ENCODE measurements at regions not wholly inside any gene's neighbourhood (a gene's known extent, or its start where the extent isn't known, plus 50 kb on each side); places are given as distances from the start of the nearest gene placed in this dataset.

DNA sequence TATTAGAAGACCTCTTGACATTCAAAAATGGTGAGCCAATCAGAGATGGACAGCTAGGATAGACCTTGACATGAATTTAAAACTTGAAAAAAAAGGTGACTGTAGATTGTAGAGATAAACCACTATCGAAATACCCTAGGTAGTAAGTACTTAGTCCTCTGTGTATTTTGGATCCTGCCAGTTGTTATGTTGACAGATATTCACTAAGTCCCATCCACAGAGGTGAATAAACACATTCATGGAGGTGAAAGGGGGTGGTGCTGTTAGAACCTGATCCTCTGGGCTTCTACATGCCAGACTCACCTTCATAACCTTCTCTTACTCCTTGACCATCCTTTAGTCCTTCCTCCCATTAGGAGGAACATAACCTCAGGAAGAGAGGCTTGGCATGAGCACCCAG is 72.3 kb downstream of the OTX2 start:
- H3K4me3 ChIP-seq, result no peak overlapping the region
- H3K9ac ChIP-seq (ENCODE audit: insufficient read depth in 1 of 2, low read length in 2 of 2), result no peak overlapping the region
- H3K9me3 ChIP-seq (ENCODE audit: control insufficient read depth in 4 of 4, insufficient read depth in 3 of 4, low read length in 3 of 4), result peaks cover 0 to 2% (median 0%) of the 10 kb centered on the region in 4 donors
- WGBS, 2 donors, result 77 to 89% methylated on average over 1 of the region's 1 CpG
- no peaks in the 10 kb centered on the region for H3K4me1 ChIP-seq (ENCODE audit: control insufficient read depth in 5 of 5, insufficient read depth in 5 of 5, low read length in 5 of 5)
- H3K27ac ChIP-seq (ENCODE audit: low read depth in 1 of 2, low read length in 1 of 2), result no peak overlapping the region
- ATAC-seq (ENCODE audit: insufficient read depth, low FRiP score) (no peak), DNase-seq (no peak)
- TF ChIP-seq, protein P1, sequence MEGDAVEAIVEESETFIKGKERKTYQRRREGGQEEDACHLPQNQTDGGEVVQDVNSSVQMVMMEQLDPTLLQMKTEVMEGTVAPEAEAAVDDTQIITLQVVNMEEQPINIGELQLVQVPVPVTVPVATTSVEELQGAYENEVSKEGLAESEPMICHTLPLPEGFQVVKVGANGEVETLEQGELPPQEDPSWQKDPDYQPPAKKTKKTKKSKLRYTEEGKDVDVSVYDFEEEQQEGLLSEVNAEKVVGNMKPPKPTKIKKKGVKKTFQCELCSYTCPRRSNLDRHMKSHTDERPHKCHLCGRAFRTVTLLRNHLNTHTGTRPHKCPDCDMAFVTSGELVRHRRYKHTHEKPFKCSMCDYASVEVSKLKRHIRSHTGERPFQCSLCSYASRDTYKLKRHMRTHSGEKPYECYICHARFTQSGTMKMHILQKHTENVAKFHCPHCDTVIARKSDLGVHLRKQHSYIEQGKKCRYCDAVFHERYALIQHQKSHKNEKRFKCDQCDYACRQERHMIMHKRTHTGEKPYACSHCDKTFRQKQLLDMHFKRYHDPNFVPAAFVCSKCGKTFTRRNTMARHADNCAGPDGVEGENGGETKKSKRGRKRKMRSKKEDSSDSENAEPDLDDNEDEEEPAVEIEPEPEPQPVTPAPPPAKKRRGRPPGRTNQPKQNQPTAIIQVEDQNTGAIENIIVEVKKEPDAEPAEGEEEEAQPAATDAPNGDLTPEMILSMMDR (IDR thresholded peaks at IDR 0.05; ENCODE audit: control extremely low read depth, extremely low read depth), result no peak
- no peaks in the 10 kb centered on the region for H3K27me3 ChIP-seq (ENCODE audit: control insufficient read depth in 3 of 3, insufficient read depth in 3 of 3, low read length in 2 of 3)
- H3K36me3 ChIP-seq (ENCODE audit: control insufficient read depth in 4 of 4, insufficient read depth in 4 of 4, low read length in 4 of 4), result no peaks in the 10 kb centered on the region

DNA sequence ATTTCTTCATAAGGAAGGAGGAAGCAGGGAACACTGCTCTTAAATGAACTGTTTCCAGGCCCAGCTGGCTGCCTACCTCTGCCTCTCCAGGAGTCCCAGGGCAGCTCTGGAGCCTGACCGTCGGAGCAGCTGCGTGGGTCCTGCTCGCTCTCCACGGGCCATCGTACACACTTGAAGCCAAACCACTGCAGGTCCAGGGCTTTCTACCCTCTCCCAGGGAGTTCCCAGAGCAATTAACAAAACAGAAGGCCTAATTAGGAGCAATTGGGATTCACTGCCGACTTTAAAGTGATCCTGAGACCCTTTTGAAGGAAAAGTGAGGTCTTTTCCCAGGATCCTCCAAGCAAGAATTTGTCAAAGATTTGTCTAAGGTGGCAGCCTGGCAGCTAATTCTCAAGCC is 76.9 kb downstream of the OTX2 start:
- no peak for ATAC-seq (ENCODE audit: insufficient read depth, low FRiP score)
- DNase-seq, result no peak
- H3K27me3 ChIP-seq (ENCODE audit: control insufficient read depth in 3 of 3, insufficient read depth in 3 of 3, low read length in 2 of 3), result peaks cover 2 to 26% (median 16%) of the 10 kb centered on the region in 3 donors
- no peak overlapping the region for H3K4me3 ChIP-seq
- H3K9ac ChIP-seq (ENCODE audit: insufficient read depth in 1 of 2, low read length in 2 of 2), result no peak overlapping the region
- WGBS, 2 donors, result 37 to 50% methylated on average over 7 of the region's 7 CpGs
- H3K4me1 ChIP-seq (ENCODE audit: control insufficient read depth in 5 of 5, insufficient read depth in 5 of 5, low read length in 5 of 5), result no peaks in the 10 kb centered on the region
- peaks cover 0 to 3% (median 0%) of the 10 kb centered on the region in 4 donors for H3K9me3 ChIP-seq (ENCODE audit: control insufficient read depth in 4 of 4, insufficient read depth in 3 of 4, low read length in 3 of 4)
- H3K36me3 ChIP-seq (ENCODE audit: control insufficient read depth in 4 of 4, insufficient read depth in 4 of 4, low read length in 4 of 4), result no peaks in the 10 kb centered on the region
- TF ChIP-seq, protein P1 (IDR thresholded peaks at IDR 0.05; ENCODE audit: control extremely low read depth, extremely low read depth), result no peak
- H3K27ac ChIP-seq (ENCODE audit: low read depth in 1 of 2, low read length in 1 of 2), result no peak overlapping the region

GRCh38 chr14:56731187-56731586 is 79.1 kb downstream of the OTX2 start:
- DNase-seq (no peak), ATAC-seq (ENCODE audit: insufficient read depth, low FRiP score) (no peak)
- H3K4me3 ChIP-seq, result no peak overlapping the region
- H3K9me3 ChIP-seq (ENCODE audit: control insufficient read depth in 4 of 4, insufficient read depth in 3 of 4, low read length in 3 of 4), result peaks cover 0 to 3% (median 0%) of the 10 kb centered on the region in 4 donors
- no peaks in the 10 kb centered on the region for H3K36me3 ChIP-seq (ENCODE audit: control insufficient read depth in 4 of 4, insufficient read depth in 4 of 4, low read length in 4 of 4)
- TF ChIP-seq, protein P1 (IDR thresholded peaks at IDR 0.05; ENCODE audit: control extremely low read depth, extremely low read depth), result no peak
- H3K4me1 ChIP-seq (ENCODE audit: control insufficient read depth in 5 of 5, insufficient read depth in 5 of 5, low read length in 5 of 5), result no peaks in the 10 kb centered on the region
- WGBS, 2 donors, result 36 to 50% methylated on average over 4 of the region's 4 CpGs
- no peak overlapping the region for H3K9ac ChIP-seq (ENCODE audit: insufficient read depth in 1 of 2, low read length in 2 of 2)
- peaks cover 2 to 26% (median 16%) of the 10 kb centered on the region in 3 donors for H3K27me3 ChIP-seq (ENCODE audit: control insufficient read depth in 3 of 3, insufficient read depth in 3 of 3, low read length in 2 of 3)
- H3K27ac ChIP-seq (ENCODE audit: low read depth in 1 of 2, low read length in 1 of 2), result no peak overlapping the region

GRCh38 chr14:56730538-56731145 is 79.6 kb downstream of the OTX2 start:
- Histone ChIP-seq H3K4me1 (ENCODE audit: control insufficient read depth in 5 of 5, insufficient read depth in 5 of 5, low read length in 5 of 5) (no peaks in the 10 kb centered on the region), H3K27me3 (ENCODE audit: control insufficient read depth in 3 of 3, insufficient read depth in 3 of 3, low read length in 2 of 3) (peaks cover 2 to 26% (median 16%) of the 10 kb centered on the region in 3 donors), H3K36me3 (ENCODE audit: control insufficient read depth in 4 of 4, insufficient read depth in 4 of 4, low read length in 4 of 4) (no peaks in the 10 kb centered on the region), H3K9ac (ENCODE audit: insufficient read depth in 1 of 2, low read length in 2 of 2) (no peak overlapping the region), H3K4me3 (no peak overlapping the region), H3K27ac (ENCODE audit: low read depth in 1 of 2, low read length in 1 of 2) (no peak overlapping the region), H3K9me3 (ENCODE audit: control insufficient read depth in 4 of 4, insufficient read depth in 3 of 4, low read length in 3 of 4) (peaks cover 0 to 3% (median 0%) of the 10 kb centered on the region in 4 donors)
- ATAC-seq (ENCODE audit: insufficient read depth, low FRiP score) (no peak), DNase-seq (no peak)
- TF ChIP-seq, protein P1 (IDR thresholded peaks at IDR 0.05; ENCODE audit: control extremely low read depth, extremely low read depth), result no peak
- 16 to 20% methylated on average over 17 of the region's 17 CpGs for WGBS, 2 donors

All from lung (tissue), 11 donors.